ENCODE measurements at regions not wholly inside any gene's neighbourhood (a gene's known extent, or its start where the extent isn't known, plus 50 kb on each side); places are given as distances from the start of the nearest gene placed in this dataset.

DNA sequence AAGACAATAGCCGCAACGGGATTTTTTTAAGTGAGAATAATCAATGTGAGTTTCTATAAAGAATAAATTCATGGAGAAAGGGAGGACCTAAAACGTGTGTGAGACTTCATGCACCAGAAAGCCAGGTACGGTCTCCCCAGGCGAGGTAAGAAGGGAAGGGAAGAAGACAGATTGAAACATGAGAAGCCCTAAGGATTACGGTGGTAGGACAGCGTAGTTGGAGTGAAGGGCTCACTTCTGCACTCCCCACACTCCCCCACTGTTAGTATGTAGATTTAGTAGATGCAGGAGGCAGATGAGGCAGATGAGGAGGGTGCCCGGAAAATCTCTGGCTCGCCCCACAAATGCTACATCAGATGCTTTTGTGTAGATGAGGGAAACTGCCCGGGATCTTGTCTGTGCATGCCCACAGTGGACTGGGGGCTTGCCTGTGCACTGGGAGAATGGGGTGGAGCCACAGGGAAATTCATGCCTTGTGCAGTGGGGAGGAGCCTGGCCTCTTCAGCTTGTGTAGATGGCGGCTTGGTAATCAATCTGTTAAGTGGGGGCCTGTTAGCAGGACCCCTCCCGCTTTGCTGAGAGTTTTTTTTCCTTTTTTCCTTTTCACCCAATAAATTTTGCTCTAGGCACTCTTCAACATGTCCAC, 1544.5 kb upstream of the TENM3 start:
- TF ChIP-seq, protein P1, sequence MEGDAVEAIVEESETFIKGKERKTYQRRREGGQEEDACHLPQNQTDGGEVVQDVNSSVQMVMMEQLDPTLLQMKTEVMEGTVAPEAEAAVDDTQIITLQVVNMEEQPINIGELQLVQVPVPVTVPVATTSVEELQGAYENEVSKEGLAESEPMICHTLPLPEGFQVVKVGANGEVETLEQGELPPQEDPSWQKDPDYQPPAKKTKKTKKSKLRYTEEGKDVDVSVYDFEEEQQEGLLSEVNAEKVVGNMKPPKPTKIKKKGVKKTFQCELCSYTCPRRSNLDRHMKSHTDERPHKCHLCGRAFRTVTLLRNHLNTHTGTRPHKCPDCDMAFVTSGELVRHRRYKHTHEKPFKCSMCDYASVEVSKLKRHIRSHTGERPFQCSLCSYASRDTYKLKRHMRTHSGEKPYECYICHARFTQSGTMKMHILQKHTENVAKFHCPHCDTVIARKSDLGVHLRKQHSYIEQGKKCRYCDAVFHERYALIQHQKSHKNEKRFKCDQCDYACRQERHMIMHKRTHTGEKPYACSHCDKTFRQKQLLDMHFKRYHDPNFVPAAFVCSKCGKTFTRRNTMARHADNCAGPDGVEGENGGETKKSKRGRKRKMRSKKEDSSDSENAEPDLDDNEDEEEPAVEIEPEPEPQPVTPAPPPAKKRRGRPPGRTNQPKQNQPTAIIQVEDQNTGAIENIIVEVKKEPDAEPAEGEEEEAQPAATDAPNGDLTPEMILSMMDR (IDR thresholded peaks at IDR 0.05; ENCODE audit: insufficient read depth, low read depth, low read length), result no peak
- no peak for TF ChIP-seq EZH2 (IDR thresholded peaks at IDR 0.05; ENCODE audit: insufficient read depth, low read length)
